ENCODE measurements at regions not wholly inside any gene's neighbourhood (a gene's known extent, or its start where the extent isn't known, plus 50 kb on each side); places are given as distances from the start of the nearest gene placed in this dataset.

GRCh38 chr7:85630904-85631600 lies 444.2 kb upstream of the SEMA3D start:
- DNase-seq, result no peak

GRCh38 chr7:85627791-85628586 lies 441.1 kb upstream of the SEMA3D start:
- no peak for DNase-seq

DNA sequence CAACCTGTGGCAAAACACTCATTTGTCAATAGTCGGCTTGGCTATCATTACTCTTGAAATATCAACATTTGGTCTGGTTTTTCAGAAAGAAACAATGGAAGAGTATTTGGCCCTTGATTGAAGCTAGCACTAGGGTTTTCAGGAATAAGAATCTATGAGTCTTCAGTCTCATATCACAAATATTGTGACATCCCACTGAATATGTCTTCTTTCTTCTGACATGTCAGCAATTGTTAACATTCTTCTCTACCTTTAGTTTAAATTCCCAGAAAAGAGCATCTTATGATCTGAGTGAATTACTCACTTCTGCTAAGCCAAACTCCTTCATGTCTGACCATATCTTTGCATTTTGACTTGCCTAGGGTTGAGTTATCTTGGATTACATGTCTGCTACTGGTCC lies 435.2 kb upstream of the SEMA3D start:
- no peak for DNase-seq

DNA sequence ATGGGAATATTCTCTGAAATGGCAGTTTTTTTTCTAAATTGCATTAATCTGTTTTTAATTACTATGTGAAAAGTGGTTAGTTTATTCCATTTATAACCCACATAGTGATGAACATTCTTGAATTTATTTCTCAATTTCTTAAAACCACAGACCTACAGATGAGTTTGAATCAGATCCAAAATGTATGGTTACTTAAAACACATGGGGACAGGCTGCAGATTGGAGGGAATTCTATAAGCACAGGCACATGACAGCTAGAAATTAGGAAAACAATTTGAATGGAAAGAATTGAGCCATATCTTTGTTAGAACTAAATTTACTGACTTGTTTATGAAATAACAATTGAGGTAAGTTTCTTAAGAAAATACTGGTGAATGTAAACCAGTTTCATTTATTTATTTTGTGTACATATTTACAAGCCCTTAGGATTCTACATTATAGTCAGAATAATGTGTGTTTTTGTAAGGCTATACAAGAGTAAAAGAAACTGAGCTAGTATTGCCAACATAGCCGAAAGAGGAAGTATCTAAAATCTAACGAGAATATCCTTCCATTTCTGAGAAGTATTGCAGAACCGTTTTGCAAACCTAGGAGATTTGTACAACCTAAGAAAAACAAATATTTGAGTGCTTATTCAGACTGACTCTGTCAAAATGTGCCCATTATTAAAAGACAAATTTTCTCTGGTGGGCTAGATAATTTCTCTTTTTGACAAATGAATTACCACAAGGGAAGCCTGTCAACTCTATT lies 434.3 kb upstream of the SEMA3D start:
- no peak for DNase-seq

GRCh38 chr7:85619236-85619635 lies 432.4 kb upstream of the SEMA3D start:
- no peak for DNase-seq

- no peak for DNase-seq
Observed at GRCh38 chr7:85614684-85615083, 427.8 kb upstream of the SEMA3D start.

- no peak for DNase-seq
Observed at GRCh38 chr7:85612514-85612913, 425.7 kb upstream of the SEMA3D start.

- no peak for DNase-seq
Observed at GRCh38 chr7:85608804-85609203, 421.9 kb upstream of the SEMA3D start.

- no peak for DNase-seq
Observed at GRCh38 chr7:85602196-85602595, 415.3 kb upstream of the SEMA3D start.

GRCh38 chr7:85600395-85600794 lies 413.5 kb upstream of the SEMA3D start:
- DNase-seq, result no peak

DNA sequence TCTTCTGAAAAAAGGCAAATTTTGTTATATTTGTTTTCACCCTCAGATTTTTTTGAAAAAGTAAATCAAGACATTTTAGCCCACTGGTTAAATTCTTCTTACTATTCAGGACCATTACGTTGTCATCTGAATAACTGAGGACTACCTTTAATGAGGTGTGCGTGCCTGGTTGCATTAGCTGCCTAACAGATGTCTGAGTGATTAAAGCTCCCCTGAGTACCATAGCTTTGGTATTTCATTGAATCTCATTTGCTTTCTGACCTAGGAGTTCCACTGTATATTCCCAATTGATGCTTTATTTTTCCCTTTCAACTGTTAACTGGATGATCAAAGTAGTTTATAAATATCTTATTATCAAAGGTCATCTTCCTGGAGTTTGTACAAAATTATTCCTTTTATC lies 410.0 kb upstream of the SEMA3D start:
- no peak for DNase-seq

DNA sequence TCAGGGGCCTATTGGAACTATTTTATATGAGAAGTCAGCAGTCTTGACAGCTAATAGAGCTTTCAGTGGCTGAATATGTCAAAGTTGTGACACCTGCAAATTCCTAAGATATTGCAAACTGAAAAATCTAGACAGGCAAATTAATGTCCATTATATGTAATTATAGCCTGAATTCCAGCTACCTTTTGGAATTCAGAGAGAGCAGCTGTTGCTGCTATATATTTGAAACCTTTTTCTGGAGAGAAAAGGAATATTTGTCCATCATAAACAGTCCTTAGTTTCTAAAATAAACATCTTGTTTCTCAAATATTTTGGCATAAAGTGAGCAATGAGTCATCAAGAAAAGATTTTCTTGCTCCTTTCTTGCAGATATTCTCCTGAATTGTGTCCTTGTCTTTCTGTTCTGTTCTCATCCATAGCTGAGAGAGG lies 408.9 kb upstream of the SEMA3D start:
- no peak for DNase-seq

DNA sequence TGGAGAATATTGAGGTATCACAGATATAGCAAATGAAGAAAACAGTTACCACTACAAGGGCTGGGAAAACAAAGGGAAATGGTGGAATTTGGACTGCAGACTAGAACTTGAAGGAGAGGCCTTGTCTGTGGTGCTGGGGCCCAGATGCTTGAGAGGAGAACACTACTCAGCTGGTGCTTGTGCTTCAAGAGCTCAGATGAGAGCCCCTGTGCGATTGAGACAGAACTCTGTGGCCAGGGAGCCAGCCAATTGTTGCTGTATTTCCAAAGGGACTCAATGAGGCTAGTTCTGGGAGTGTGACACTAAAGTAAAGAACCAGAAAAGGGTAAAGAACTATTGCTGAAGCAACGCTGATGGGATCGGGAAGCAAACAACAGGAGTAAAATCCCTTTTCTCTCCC lies 406.5 kb upstream of the SEMA3D start:
- no peak for DNase-seq

DNA sequence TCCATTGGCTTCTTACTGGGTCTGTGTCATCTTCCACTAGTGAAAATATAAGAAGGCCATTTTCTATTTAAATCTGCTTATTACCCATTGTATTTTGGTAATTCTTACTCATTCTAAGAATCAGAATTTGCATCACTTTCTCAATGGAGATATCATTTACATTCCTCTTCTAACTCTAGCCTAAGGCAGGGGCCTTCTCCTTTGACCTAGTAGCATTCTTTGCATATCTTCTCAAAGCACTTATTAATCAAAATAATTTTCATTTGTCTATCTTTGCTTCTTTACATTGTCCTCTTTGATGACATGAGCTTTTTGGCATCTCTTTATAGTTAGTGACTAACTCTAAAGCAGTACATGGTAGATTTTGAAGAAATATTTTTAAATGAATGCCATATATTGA lies 400.9 kb upstream of the SEMA3D start:
- no peak for DNase-seq

DNA sequence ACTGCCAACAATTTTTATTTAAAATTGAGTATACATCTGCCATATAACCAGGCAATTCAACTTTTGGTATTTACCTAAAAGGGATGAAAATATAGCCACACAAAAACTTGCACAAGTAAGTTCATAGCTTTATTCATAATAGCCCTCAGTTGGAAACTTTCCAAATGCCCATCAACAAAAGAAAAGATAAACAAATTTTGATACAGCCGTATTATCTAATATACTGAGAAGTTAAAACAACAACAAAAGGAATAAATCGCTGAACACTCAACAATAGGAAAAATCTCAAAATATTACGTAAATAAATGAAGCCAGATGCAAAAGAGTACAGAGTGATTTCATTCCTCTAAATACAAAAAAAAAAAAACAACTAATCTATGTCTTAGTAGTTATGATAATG lies 399.2 kb upstream of the SEMA3D start:
- no peak for DNase-seq

DNA sequence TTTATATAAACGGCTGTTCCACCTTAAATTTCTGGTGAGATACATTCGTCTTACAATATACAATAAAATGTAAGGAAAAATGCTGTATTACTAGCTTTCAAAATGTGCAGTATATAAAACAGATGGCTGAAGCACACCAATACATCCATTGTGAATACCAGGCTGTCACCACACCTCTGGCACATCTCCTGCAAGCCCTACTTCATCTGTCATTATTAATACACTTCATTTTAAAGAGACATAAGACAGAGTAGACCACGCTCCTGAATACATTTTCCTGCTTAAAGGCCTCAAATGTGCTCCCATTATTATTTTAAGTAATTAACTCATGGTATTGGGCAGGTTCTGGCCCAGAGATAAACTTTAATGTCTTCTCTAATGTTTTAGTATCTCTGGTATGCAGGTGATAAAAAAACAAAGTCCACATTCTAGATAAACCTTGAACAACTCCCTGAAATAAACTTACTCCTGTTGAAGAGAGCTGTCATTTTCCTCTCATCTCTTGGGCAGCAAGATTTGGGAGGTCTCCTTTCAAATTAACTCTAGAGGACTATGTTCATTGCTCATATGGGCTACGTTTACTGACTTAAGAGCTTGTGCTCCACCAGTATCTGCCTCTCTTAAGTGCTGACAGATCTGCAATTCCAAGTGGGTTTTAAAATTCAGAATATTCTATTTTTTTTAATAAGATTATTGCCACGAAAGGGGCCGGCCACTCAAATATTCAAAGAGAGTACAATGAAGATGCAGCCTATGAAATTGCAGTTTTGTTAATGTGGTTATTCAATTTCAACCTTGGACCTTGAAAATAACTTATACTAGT lies 396.5 kb upstream of the SEMA3D start:
- DNase-seq, result no peak

- DNase-seq, result no peak
Observed at GRCh38 chr7:85573844-85574243, 387.0 kb upstream of the SEMA3D start.

DNA sequence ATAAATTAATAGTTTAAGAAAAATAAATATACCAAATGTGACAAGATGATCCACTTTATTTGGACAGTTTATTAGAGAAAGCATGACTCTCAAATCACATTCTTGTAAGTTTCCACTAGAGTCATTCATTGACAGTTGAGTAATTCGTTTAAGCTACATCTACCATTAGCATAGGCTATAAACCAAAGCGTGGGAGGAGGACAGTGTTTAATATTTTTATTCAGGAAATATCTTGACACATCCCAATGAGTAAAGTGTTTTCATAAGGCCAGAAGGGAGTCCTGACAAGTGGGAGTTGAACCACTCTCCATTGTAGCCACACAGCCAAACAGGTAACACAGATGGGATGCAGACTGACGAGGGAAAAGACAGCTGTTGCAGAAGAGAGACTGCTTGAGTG lies 386.5 kb upstream of the SEMA3D start:
- DNase-seq, result no peak

- DNase-seq, result no peak
Observed at GRCh38 chr7:85570898-85571297, 384.0 kb upstream of the SEMA3D start.

- no peak for DNase-seq
Observed at GRCh38 chr7:85567983-85568382, 381.1 kb upstream of the SEMA3D start.

DNA sequence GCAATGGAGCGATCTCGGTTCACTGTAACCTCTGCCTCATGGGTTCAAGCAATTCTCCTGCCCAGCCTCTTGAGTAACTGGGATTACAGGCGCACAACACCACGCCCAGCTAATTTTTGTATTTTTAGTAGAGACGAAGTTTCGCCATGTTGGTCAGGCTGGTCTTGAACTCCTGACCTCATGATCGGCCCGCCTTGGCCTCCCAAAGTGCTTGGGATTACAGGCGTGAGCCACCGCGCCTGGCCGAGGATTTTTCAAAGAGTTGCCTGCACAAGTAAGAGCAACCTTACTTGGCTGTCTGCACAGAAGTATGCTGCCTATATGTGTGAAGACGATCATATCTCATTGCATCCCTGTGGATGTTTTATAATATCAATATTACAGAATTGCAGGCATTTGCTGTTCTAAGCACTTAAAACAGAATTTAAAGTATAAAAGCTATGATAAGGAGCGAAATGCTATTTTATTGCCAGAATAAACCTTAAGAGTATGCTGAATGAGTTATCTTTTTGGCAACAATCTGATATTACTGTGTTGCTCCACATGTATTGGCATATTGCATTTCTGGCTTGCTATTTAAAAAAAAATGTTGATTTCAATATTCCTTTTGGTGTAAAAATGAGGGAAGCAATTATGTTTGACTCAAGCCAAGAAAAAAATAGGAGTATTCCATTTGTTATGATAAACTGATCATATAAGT lies 379.4 kb upstream of the SEMA3D start:
- DNase-seq, result no peak

DNA sequence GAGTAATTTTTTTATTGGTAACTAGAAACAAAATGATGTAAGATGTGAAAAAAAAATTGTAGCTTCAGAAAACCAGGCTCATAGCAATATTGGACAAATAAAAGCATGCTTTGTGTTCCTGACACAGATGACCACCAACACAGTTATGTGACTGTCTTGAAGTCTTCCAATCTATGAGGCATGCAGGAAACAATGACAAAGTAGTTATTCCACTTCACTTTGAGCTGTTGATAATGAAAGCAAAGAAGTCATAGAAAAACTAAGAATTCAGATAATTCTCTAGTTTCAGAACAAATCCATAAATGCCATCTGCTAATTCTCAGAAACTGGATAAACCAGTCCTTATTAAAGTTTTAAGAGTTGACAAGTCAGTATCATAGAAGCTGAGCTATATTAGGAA lies 378.4 kb upstream of the SEMA3D start:
- DNase-seq, result no peak
